ENCODE measurements at regions not wholly inside any gene's neighbourhood (a gene's known extent, or its start where the extent isn't known, plus 50 kb on each side); places are given as distances from the start of the nearest gene placed in this dataset.

- in situ Hi-C loops (cut with HindIII; ENCODE audit: low pct_ligation_motif_present, low pct_unique_long_range_greater_than_20kb, low sequenced_read_pairs): no loop called here
- no peak for DNase-seq
These were observed 87.5 kb downstream of the BOD1L2 start for GRCh38 chr18:57234346-57234745.

- DNase-seq: no peak
- in situ Hi-C loops (cut with HindIII; ENCODE audit: low pct_ligation_motif_present, low pct_unique_long_range_greater_than_20kb, low sequenced_read_pairs): no loop called here
These were observed 95.0 kb downstream of the BOD1L2 start for GRCh38 chr18:57241869-57242268.

GRCh38 chr18:57242285-57242684 is 95.4 kb downstream of the BOD1L2 start:
- in situ Hi-C loops (cut with HindIII; ENCODE audit: low pct_ligation_motif_present, low pct_unique_long_range_greater_than_20kb, low sequenced_read_pairs): no loop called here
- no peak for DNase-seq

- DNase-seq: no peak
- in situ Hi-C loops (cut with HindIII; ENCODE audit: low pct_ligation_motif_present, low pct_unique_long_range_greater_than_20kb, low sequenced_read_pairs): no loop called here
These were observed 96.8 kb downstream of the BOD1L2 start for GRCh38 chr18:57243624-57244179.

GRCh38 chr18:57249179-57249578 is 102.3 kb downstream of the BOD1L2 start:
- in situ Hi-C loops (cut with HindIII; ENCODE audit: low pct_ligation_motif_present, low pct_unique_long_range_greater_than_20kb, low sequenced_read_pairs): no loop called here

GRCh38 chr18:57249883-57250282 is 102.5 kb upstream of the ST8SIA3 start:
- in situ Hi-C loops (cut with HindIII; ENCODE audit: low pct_ligation_motif_present, low pct_unique_long_range_greater_than_20kb, low sequenced_read_pairs): no loop called here
- no peak for DNase-seq

More at GRCh38 chr18:57249179-57249578, 102.3 kb downstream of the BOD1L2 start:
- DNase-seq: no peak

- in situ Hi-C loops (cut with HindIII; ENCODE audit: low pct_ligation_motif_present, low pct_unique_long_range_greater_than_20kb, low sequenced_read_pairs): no loop called here
- no peak for DNase-seq
These were observed 100.6 kb upstream of the ST8SIA3 start for GRCh38 chr18:57251747-57252146.

GRCh38 chr18:57253903-57254302 is 98.5 kb upstream of the ST8SIA3 start:
- no peak for DNase-seq
- in situ Hi-C loops (cut with HindIII; ENCODE audit: low pct_ligation_motif_present, low pct_unique_long_range_greater_than_20kb, low sequenced_read_pairs): no loop called here

GRCh38 chr18:57258131-57258777 is 94.1 kb upstream of the ST8SIA3 start:
- in situ Hi-C loops (cut with HindIII; ENCODE audit: low pct_ligation_motif_present, low pct_unique_long_range_greater_than_20kb, low sequenced_read_pairs): no loop called here
- no peak for DNase-seq

- in situ Hi-C loops (cut with HindIII; ENCODE audit: low pct_ligation_motif_present, low pct_unique_long_range_greater_than_20kb, low sequenced_read_pairs): no loop called here
- DNase-seq: peak; percentile 50
These were observed 84.9 kb upstream of the ST8SIA3 start for GRCh38 chr18:57267368-57267925.

GRCh38 chr18:57269756-57270155 is 82.6 kb upstream of the ST8SIA3 start:
- DNase-seq: peak; percentile 5
- in situ Hi-C loops (cut with HindIII; ENCODE audit: low pct_ligation_motif_present, low pct_unique_long_range_greater_than_20kb, low sequenced_read_pairs): no loop called here

- in situ Hi-C loops (cut with HindIII; ENCODE audit: low pct_ligation_motif_present, low pct_unique_long_range_greater_than_20kb, low sequenced_read_pairs): no loop called here
- no peak for DNase-seq
These were observed 82.2 kb upstream of the ST8SIA3 start for GRCh38 chr18:57270156-57270555.

- in situ Hi-C loops (cut with HindIII; ENCODE audit: low pct_ligation_motif_present, low pct_unique_long_range_greater_than_20kb, low sequenced_read_pairs): no loop called here
- no peak for DNase-seq
These were observed 79.2 kb upstream of the ST8SIA3 start for GRCh38 chr18:57273194-57273593.

- DNase-seq: no peak
- in situ Hi-C loops (cut with HindIII; ENCODE audit: low pct_ligation_motif_present, low pct_unique_long_range_greater_than_20kb, low sequenced_read_pairs): no loop called here
These were observed 77.2 kb upstream of the ST8SIA3 start for GRCh38 chr18:57275111-57275510.

GRCh38 chr18:57276829-57277228 is 75.5 kb upstream of the ST8SIA3 start:
- DNase-seq: no peak
- in situ Hi-C loops (cut with HindIII; ENCODE audit: low pct_ligation_motif_present, low pct_unique_long_range_greater_than_20kb, low sequenced_read_pairs): no loop called here

GRCh38 chr18:57278933-57279332 is 73.4 kb upstream of the ST8SIA3 start:
- in situ Hi-C loops (cut with HindIII; ENCODE audit: low pct_ligation_motif_present, low pct_unique_long_range_greater_than_20kb, low sequenced_read_pairs): no loop called here
- DNase-seq: no peak

- DNase-seq: no peak
- in situ Hi-C loops (cut with HindIII; ENCODE audit: low pct_ligation_motif_present, low pct_unique_long_range_greater_than_20kb, low sequenced_read_pairs): no loop called here
These were observed 70.8 kb upstream of the ST8SIA3 start for GRCh38 chr18:57281519-57281918.

GRCh38 chr18:57286949-57287348 is 65.4 kb upstream of the ST8SIA3 start:
- in situ Hi-C loops (cut with HindIII; ENCODE audit: low pct_ligation_motif_present, low pct_unique_long_range_greater_than_20kb, low sequenced_read_pairs): no loop called here
- no peak for DNase-seq

GRCh38 chr18:57287766-57288165 is 64.6 kb upstream of the ST8SIA3 start:
- DNase-seq: no peak
- in situ Hi-C loops (cut with HindIII; ENCODE audit: low pct_ligation_motif_present, low pct_unique_long_range_greater_than_20kb, low sequenced_read_pairs): no loop called here

GRCh38 chr18:57294547-57294946 is 57.8 kb upstream of the ST8SIA3 start:
- in situ Hi-C loops (cut with HindIII; ENCODE audit: low pct_ligation_motif_present, low pct_unique_long_range_greater_than_20kb, low sequenced_read_pairs): no loop called here
- DNase-seq: no peak

All from ACHN (cell line).